ENCODE measurements at regions not wholly inside any gene's neighbourhood (a gene's known extent, or its start where the extent isn't known, plus 50 kb on each side); places are given as distances from the start of the nearest gene placed in this dataset.

DNA sequence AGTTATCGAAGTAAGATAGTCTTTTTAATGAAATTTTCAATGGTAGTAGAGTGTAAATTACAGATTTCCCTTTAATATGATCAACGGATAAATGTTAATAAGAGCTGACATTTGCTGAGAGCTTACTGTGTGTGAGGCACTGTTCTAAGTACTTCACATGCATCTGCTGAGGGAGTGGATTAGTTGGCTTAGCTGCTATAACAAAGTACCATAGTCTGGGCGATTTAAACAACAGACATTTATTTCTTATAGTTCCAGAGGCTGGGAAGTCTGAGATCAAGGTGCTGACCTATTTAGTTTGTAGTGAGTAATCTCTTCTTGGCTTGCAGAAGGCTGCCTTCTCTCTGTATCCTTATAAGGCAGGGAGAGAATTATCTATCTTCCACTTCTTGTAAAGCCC lies 174.3 kb downstream of the CEP135 start:
- Mint-ChIP-seq H3K4me1 (peaks cover 2% of the 10 kb centered on the region), H3K36me3 (ENCODE audit: low read depth) (peaks cover 5% of the 10 kb centered on the region), H3K27ac (no peak overlapping the region), H3K4me3 (no peak overlapping the region), H3K27me3 (peaks cover 48% of the 10 kb centered on the region)
- no peak for DNase-seq
- H3K9me3 ChIP-seq (ENCODE audit: control insufficient read depth, low read length, poor library complexity, severe bottlenecking): no peaks in the 10 kb centered on the region
- no peak for ATAC-seq

GRCh38 chr4:56118845-56119244 lies 170.1 kb downstream of the CEP135 start:
- H3K36me3 Mint-ChIP-seq (ENCODE audit: low read depth): peaks cover 5% of the 10 kb centered on the region
- peaks cover 25% of the 10 kb centered on the region for H3K27me3 Mint-ChIP-seq
- H3K4me3 Mint-ChIP-seq: no peak overlapping the region
- ATAC-seq: no peak
- H3K9me3 ChIP-seq (ENCODE audit: control insufficient read depth, low read length, poor library complexity, severe bottlenecking): no peaks in the 10 kb centered on the region
- DNase-seq: no peak
- H3K27ac Mint-ChIP-seq: no peak overlapping the region
- peaks cover 6% of the 10 kb centered on the region for H3K4me1 Mint-ChIP-seq

GRCh38 chr4:56118055-56118454 lies 169.3 kb downstream of the CEP135 start:
- Mint-ChIP-seq H3K27ac (no peak overlapping the region), H3K4me1 (peaks cover 6% of the 10 kb centered on the region), H3K27me3 (peaks cover 18% of the 10 kb centered on the region), H3K4me3 (no peak overlapping the region), H3K36me3 (ENCODE audit: low read depth) (peaks cover 5% of the 10 kb centered on the region)
- H3K9me3 ChIP-seq (ENCODE audit: control insufficient read depth, low read length, poor library complexity, severe bottlenecking): no peaks in the 10 kb centered on the region
- ATAC-seq: no peak
- no peak for DNase-seq

DNA sequence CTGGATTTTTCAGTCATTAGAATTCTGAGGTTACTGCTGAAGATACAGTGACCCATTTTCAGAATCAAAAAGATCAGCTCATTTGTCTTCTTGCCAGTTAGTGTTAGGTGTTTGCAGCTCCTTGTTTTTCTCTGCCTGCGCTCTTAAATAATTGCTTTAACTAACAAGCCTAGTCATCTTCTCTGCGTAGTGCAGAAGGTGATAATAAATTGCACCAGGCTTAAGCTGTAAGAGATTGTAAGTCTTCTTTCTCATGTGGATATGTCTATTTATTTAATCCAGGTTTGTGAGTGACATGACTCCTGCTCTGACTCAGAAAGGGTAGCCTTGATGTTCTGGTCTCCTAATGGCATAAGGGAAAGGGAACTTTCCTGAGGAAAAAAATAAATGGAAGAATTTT lies 167.2 kb downstream of the CEP135 start:
- ATAC-seq (no peak), DNase-seq (no peak)
- H3K4me1 Mint-ChIP-seq: peaks cover 8% of the 10 kb centered on the region
- H3K27ac Mint-ChIP-seq: no peak overlapping the region
- no peak overlapping the region for H3K4me3 Mint-ChIP-seq
- H3K27me3 Mint-ChIP-seq: peaks cover 18% of the 10 kb centered on the region
- no peaks in the 10 kb centered on the region for H3K9me3 ChIP-seq (ENCODE audit: control insufficient read depth, low read length, poor library complexity, severe bottlenecking)
- H3K36me3 Mint-ChIP-seq (ENCODE audit: low read depth): peaks cover 2% of the 10 kb centered on the region

DNA sequence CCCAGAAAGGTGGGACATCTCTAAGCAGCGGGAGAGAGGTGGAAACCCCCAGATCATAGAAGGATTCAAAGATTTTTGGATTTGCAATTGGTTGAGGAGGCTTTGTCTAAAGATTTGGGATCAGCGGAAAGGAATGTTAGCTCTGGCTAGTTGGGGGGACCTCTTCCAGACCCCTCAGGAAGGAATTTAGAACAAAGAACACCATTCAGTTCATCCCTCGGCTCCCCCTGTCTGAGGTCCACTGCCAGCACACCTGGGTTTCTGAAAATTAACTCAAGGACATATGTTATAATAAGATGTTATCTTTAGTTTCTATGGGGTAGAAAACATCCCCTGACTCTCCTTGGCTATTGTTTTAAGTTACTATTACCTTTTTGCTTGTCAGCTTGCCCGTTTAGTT lies 163.6 kb downstream of the CEP135 start:
- H3K27ac Mint-ChIP-seq: no peak overlapping the region
- H3K27me3 Mint-ChIP-seq: peaks cover 25% of the 10 kb centered on the region
- ATAC-seq: no peak

DNA sequence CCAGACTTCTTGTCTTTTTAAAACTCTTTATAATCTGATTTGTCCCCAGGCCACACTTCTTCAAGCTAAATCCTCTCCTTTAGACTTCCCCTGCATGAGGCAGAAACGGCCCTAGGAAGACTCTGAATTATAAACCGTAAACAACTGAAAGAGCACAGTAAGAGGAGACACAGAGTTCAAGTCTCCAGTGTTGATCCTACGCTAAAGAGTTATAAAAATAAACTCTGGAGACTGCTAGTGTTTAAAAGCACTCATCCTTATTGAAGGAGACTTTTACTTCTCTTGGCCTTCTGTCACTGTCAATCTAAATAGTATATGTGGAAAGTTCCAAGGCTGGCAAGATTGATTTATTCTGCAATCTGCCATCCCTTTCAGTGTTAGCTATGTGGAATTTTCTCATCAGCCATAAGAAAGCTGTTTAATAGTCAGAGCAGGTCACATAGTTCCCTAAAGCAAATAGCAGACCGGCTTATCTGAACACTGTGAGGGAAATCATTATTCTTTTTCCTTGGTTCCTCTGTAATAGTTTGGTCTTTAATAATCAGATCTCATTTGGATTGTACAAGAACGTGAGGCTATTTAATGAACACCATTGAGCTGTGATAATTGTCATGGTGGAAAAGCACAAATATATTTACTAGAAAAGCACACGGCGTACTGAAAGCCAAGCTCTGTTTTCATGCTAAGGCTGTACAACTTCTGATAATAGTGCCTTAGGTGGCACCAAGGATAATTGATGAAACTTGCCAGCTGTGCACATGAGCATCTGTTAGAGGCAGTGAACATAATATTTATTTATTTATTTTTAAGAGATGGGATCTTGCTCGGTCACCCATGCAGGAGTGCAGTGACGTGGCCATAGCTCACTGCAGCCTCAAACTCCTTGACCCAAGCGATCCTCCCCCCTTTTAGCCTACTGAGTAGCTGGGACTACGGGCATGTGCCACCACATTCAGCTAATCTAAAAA lies 157.7 kb downstream of the CEP135 start:
- H3K27me3 Mint-ChIP-seq: peaks cover 33% of the 10 kb centered on the region
- peaks cover 4% of the 10 kb centered on the region for H3K4me1 Mint-ChIP-seq
- no peak overlapping the region for H3K4me3 Mint-ChIP-seq
- DNase-seq (no peak), ATAC-seq (no peak)
- H3K9me3 ChIP-seq (ENCODE audit: control insufficient read depth, low read length, poor library complexity, severe bottlenecking): no peaks in the 10 kb centered on the region
- no peak overlapping the region for H3K27ac Mint-ChIP-seq
- H3K36me3 Mint-ChIP-seq (ENCODE audit: low read depth): no peaks in the 10 kb centered on the region

More for the DNA sequence above, 163.6 kb downstream of the CEP135 start:
- H3K9me3 ChIP-seq (ENCODE audit: control insufficient read depth, low read length, poor library complexity, severe bottlenecking): no peaks in the 10 kb centered on the region
- no peak for DNase-seq
- Mint-ChIP-seq H3K36me3 (ENCODE audit: low read depth) (no peaks in the 10 kb centered on the region), H3K4me3 (no peak overlapping the region), H3K4me1 (peaks cover 8% of the 10 kb centered on the region)

DNA sequence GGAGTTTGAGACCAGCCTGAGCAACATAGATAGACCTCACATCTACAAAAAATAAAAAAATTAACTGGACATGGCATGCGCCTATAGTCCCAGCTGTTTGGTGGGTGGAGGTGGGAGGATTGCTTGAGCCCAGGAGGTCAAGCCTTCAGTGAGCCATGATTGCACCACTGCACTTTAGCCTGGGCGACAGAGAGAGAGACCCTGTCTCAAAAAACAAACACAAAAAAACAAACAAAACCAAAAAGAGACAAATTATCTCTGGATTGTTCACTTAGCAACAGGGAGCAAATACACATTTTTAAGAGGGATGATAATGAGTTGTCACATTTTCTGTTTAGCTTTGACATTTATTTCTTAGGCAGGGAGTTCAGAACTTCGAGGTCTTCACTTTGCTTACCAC lies 155.4 kb downstream of the CEP135 start:
- H3K4me3 Mint-ChIP-seq: no peak overlapping the region
- no peaks in the 10 kb centered on the region for H3K36me3 Mint-ChIP-seq (ENCODE audit: low read depth)
- ATAC-seq (no peak), DNase-seq (no peak)
- H3K27ac Mint-ChIP-seq: no peak overlapping the region
- H3K9me3 ChIP-seq (ENCODE audit: control insufficient read depth, low read length, poor library complexity, severe bottlenecking): no peaks in the 10 kb centered on the region
- peaks cover 2% of the 10 kb centered on the region for H3K4me1 Mint-ChIP-seq
- peaks cover 26% of the 10 kb centered on the region for H3K27me3 Mint-ChIP-seq

DNA sequence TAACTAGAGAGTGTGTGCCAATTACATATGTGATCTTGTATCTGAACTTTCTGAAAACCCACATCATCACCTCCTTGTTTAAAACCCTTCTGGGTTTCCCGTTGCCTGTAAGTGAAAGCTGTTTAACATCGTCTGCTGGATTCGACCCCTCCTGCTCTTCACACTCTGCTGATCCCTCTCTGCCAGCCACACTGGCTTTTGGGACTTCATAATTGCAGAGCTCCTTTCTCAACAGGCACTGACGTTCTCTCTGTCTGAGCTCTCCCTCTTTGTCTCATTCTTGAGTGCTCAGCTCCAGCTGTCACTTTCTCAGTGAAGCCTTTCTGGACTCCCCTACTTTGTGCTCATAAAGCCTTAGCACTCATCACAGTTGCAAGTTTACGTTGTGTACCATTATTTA lies 153.9 kb downstream of the CEP135 start:
- no peaks in the 10 kb centered on the region for H3K36me3 Mint-ChIP-seq (ENCODE audit: low read depth)
- H3K4me3 Mint-ChIP-seq: no peak overlapping the region
- peaks cover 16% of the 10 kb centered on the region for H3K27me3 Mint-ChIP-seq
- no peak overlapping the region for H3K27ac Mint-ChIP-seq
- H3K9me3 ChIP-seq (ENCODE audit: control insufficient read depth, low read length, poor library complexity, severe bottlenecking): no peaks in the 10 kb centered on the region
- DNase-seq: no peak
- no peak for ATAC-seq
- peaks cover 2% of the 10 kb centered on the region for H3K4me1 Mint-ChIP-seq

GRCh38 chr4:56099378-56099786 lies 150.6 kb downstream of the CEP135 start:
- no peaks in the 10 kb centered on the region for H3K9me3 ChIP-seq (ENCODE audit: control insufficient read depth, low read length, poor library complexity, severe bottlenecking)
- Mint-ChIP-seq H3K4me3 (no peak overlapping the region), H3K4me1 (no peaks in the 10 kb centered on the region), H3K36me3 (ENCODE audit: low read depth) (no peaks in the 10 kb centered on the region), H3K27ac (no peak overlapping the region), H3K27me3 (peaks cover 12% of the 10 kb centered on the region)
- ATAC-seq: no peak
- no peak for DNase-seq

- H3K27me3 Mint-ChIP-seq: peaks cover 15% of the 10 kb centered on the region
- H3K4me1 Mint-ChIP-seq: peaks cover 2% of the 10 kb centered on the region
- no peak overlapping the region for H3K27ac Mint-ChIP-seq
- no peaks in the 10 kb centered on the region for H3K9me3 ChIP-seq (ENCODE audit: control insufficient read depth, low read length, poor library complexity, severe bottlenecking)
- no peak for DNase-seq
- no peak overlapping the region for H3K4me3 Mint-ChIP-seq
- peaks cover 2% of the 10 kb centered on the region for H3K36me3 Mint-ChIP-seq (ENCODE audit: low read depth)
- ATAC-seq: no peak
Observed at GRCh38 chr4:56093576-56093975, 144.8 kb downstream of the CEP135 start.

- H3K4me1 Mint-ChIP-seq: peaks cover 2% of the 10 kb centered on the region
- no peaks in the 10 kb centered on the region for H3K9me3 ChIP-seq (ENCODE audit: control insufficient read depth, low read length, poor library complexity, severe bottlenecking)
- peaks cover 15% of the 10 kb centered on the region for H3K27me3 Mint-ChIP-seq
- DNase-seq (no peak), ATAC-seq (no peak)
- peaks cover 2% of the 10 kb centered on the region for H3K36me3 Mint-ChIP-seq (ENCODE audit: low read depth)
- H3K27ac Mint-ChIP-seq: no peak overlapping the region
- no peak overlapping the region for H3K4me3 Mint-ChIP-seq
Observed at GRCh38 chr4:56092540-56092939, 143.8 kb downstream of the CEP135 start.

- peaks cover 6% of the 10 kb centered on the region for H3K4me1 Mint-ChIP-seq
- ATAC-seq (no peak), DNase-seq (no peak)
- H3K27me3 Mint-ChIP-seq: peaks cover 14% of the 10 kb centered on the region
- H3K4me3 Mint-ChIP-seq: no peak overlapping the region
- H3K36me3 Mint-ChIP-seq (ENCODE audit: low read depth): peaks cover 2% of the 10 kb centered on the region
- no peaks in the 10 kb centered on the region for H3K9me3 ChIP-seq (ENCODE audit: control insufficient read depth, low read length, poor library complexity, severe bottlenecking)
- H3K27ac Mint-ChIP-seq: no peak overlapping the region
Observed at GRCh38 chr4:56086561-56086960, 137.8 kb downstream of the CEP135 start.

- Mint-ChIP-seq H3K4me1 (peaks cover 6% of the 10 kb centered on the region), H3K27me3 (peaks cover 15% of the 10 kb centered on the region), H3K27ac (no peak overlapping the region), H3K4me3 (no peak overlapping the region), H3K36me3 (ENCODE audit: low read depth) (peaks cover 2% of the 10 kb centered on the region)
- DNase-seq (no peak), ATAC-seq (no peak)
- H3K9me3 ChIP-seq (ENCODE audit: control insufficient read depth, low read length, poor library complexity, severe bottlenecking): no peaks in the 10 kb centered on the region
Observed at GRCh38 chr4:56086073-56086541, 137.4 kb downstream of the CEP135 start.

DNA sequence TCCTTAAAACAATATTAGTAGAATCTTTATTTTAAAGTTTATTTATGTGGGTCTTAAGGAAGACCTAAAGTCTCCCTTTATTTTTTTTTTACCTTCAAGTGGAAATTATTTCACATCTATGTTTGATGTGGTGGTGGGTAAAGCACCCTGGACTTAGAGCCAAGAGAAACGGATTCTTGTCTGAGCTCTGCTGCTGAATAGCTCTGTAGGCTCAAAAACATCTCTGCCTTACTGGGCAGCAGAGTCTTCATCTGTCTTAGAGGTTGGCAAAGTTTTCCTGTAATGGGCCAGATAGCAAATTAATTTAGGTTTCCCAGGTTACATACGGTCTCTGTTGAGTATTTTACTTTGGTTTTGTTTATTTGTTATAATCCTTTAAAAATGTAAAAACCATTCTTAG lies 136.5 kb downstream of the CEP135 start:
- peaks cover 16% of the 10 kb centered on the region for H3K27me3 Mint-ChIP-seq
- ATAC-seq (no peak), DNase-seq (no peak)
- H3K36me3 Mint-ChIP-seq (ENCODE audit: low read depth): peaks cover 2% of the 10 kb centered on the region
- H3K4me1 Mint-ChIP-seq: peaks cover 6% of the 10 kb centered on the region
- no peak overlapping the region for H3K4me3 Mint-ChIP-seq
- H3K9me3 ChIP-seq (ENCODE audit: control insufficient read depth, low read length, poor library complexity, severe bottlenecking): no peaks in the 10 kb centered on the region
- H3K27ac Mint-ChIP-seq: no peak overlapping the region

Data from T-helper 17 cell (primary cell).